Endothelial cell of umbilical vein (primary cell): ENCODE measurements at regions not wholly inside any gene's neighbourhood (a gene's known extent, or its start where the extent isn't known, plus 50 kb on each side); places are given as distances from the start of the nearest gene placed in this dataset.

Experiments
- BruUV-seq: library from RNA; stranded (reverse); fragments of 400-500 nt; replicated peaks from 2 replicates; lab custom pipeline; 2021; lab: Mats Ljungman, UMichigan
- CTCF ChIA-PET: fragments of 300-600, 350-600 bp; sonication (Branson Sonifier 250); formaldehyde crosslinking; loops from one replicate; lab custom pipeline; 2021; ENCODE audit warnings: antibody characterized with exemption, inconsistent platforms; lab: Charles Lee
- POLR2A ChIA-PET: fragments of 300-600, 350-600 bp; sonication (Branson Sonifier 250); formaldehyde crosslinking; loops from one replicate; lab custom pipeline; 2021; ENCODE audit warnings: antibody characterized with exemption, inconsistent platforms; lab: Charles Lee
- DNase-seq: peaks from one replicate; pipeline ENCODE4 v3.0.0-alpha.2; 2011; ENCODE audit warnings: low read depth, low spot score
- FAIRE-seq: peaks from 2 replicates; lab custom pipeline; 2011; peaks lifted over from hg19 to GRCh38; lab: Jason Lieb, UNC
- H2AFZ ChIP-seq: 2 replicates; pipeline ENCODE4 v1.6.0; 2012; ENCODE audit warnings: low read depth, low read length, control low read depth, inconsistent platforms
- H3K27ac ChIP-seq: 2 replicates; pipeline ENCODE4 v1.5.1; 2011; ENCODE audit warnings: low read depth, mild to moderate bottlenecking, control low read depth, low read length, moderate library complexity; ENCODE audit not compliant: insufficient read depth
- H3K27me3 ChIP-seq, 2 experiments: 2 replicates each; pipeline versions ENCODE4 v1.6.0 to v1.6.1; 2011; ENCODE audit warnings: low read length in 2 of 2, mixed read lengths in 1 of 2; ENCODE audit not compliant: control insufficient read depth in 2 of 2, insufficient read depth in 2 of 2
- H3K36me3 ChIP-seq, 2 experiments: 2 replicates in 1 of 2; 3 replicates in 1 of 2; pipeline ENCODE4 v1.5.1; 2011; ENCODE audit warnings: low read length in 2 of 2, mild to moderate bottlenecking in 1 of 2, moderate library complexity in 1 of 2; ENCODE audit not compliant: control insufficient read depth in 2 of 2, insufficient read depth in 2 of 2; ENCODE audit errors: extremely low read depth in 1 of 2
- H3K4me1 ChIP-seq: 3 replicates; pipeline ENCODE4 v1.5.1; 2011; ENCODE audit warnings: mild to moderate bottlenecking, low read length; ENCODE audit not compliant: control insufficient read depth, insufficient read depth; ENCODE audit errors: extremely low read depth
- H3K4me2 ChIP-seq: 2 replicates; pipeline ENCODE4 v1.6.1; 2011; ENCODE audit warnings: low read length, control low read depth, mixed read lengths; ENCODE audit not compliant: insufficient read depth
- H3K4me3 ChIP-seq, 3 experiments: fragments of 200-600 bp in 1 of 3; sonication (generic), shearing (Covaris generic) in 1 of 3; replicated peaks in 1 of 3; 2 replicates each; pipeline ENCODE4 v1.5.1; 2011 to 2016; ENCODE audit warnings: control low read depth in 3 of 3, low read length in 3 of 3, mild to moderate bottlenecking in 2 of 3, inconsistent platforms in 1 of 3, low read depth in 1 of 3, moderate library complexity in 1 of 3; ENCODE audit not compliant: insufficient read depth in 1 of 3
- H3K79me2 ChIP-seq: 2 replicates; pipeline ENCODE4 v1.6.0; 2012; ENCODE audit warnings: low read length, inconsistent platforms; ENCODE audit not compliant: control insufficient read depth, insufficient read depth
- H3K9ac ChIP-seq: replicated peaks from 2 replicates; pipeline ENCODE3; 2011; ENCODE audit warnings: low read length, control low read depth; ENCODE audit not compliant: insufficient read depth; ENCODE audit errors: extremely low read depth
- H3K9me1 ChIP-seq: replicated peaks from 3 replicates; pipeline ENCODE4 v1.6.0; 2011; ENCODE audit warnings: mild to moderate bottlenecking, low read length; ENCODE audit not compliant: control insufficient read depth, insufficient read depth; ENCODE audit errors: extremely low read depth
- H3K9me3 ChIP-seq: replicated peaks from 2 replicates; pipeline ENCODE4 v1.5.1; 2012; ENCODE audit warnings: low read length, inconsistent platforms; ENCODE audit not compliant: control insufficient read depth, insufficient read depth
- H4K20me1 ChIP-seq: replicated peaks from 2 replicates; pipeline ENCODE3; 2011; ENCODE audit warnings: mild to moderate bottlenecking, low read length; ENCODE audit not compliant: control insufficient read depth, insufficient read depth; ENCODE audit errors: extremely low read depth
- EZH2 ChIP-seq: IDR thresholded peaks from 2 replicates; pipeline ENCODE4 v1.6.1; 2012; ENCODE audit warnings: borderline replicate concordance, low read depth, mild to moderate bottlenecking, moderate library complexity, low read length, inconsistent platforms; ENCODE audit not compliant: severe bottlenecking
- FOS ChIP-seq: IDR thresholded peaks from 2 replicates; pipeline ENCODE4 v1.6.1; 2011; ENCODE audit warnings: mild to moderate bottlenecking, low read length, moderate library complexity, borderline replicate concordance; ENCODE audit not compliant: insufficient read depth
- GATA2 ChIP-seq: IDR thresholded peaks from 2 replicates; pipeline ENCODE4 v1.7.0; 2011; ENCODE audit warnings: low read depth, mild to moderate bottlenecking, moderate library complexity, mixed read lengths, low read length; ENCODE audit not compliant: insufficient read length, insufficient read depth
- JUN ChIP-seq: IDR thresholded peaks from 2 replicates; pipeline ENCODE4 v1.6.1; 2011; ENCODE audit warnings: borderline replicate concordance, low read depth; ENCODE audit not compliant: insufficient read length, insufficient read depth
- MYC ChIP-seq: IDR thresholded peaks from one replicate; pipeline ENCODE4 v1.6.1; 2011; ENCODE audit warnings: mild to moderate bottlenecking, low read depth, low read length
- POLR2A ChIP-seq: IDR thresholded peaks from 2 replicates; pipeline ENCODE4 v1.6.1; 2012; ENCODE audit warnings: low read depth, mild to moderate bottlenecking, control low read depth, low read length
- POLR2AphosphoS5 ChIP-seq: IDR thresholded peaks from 2 replicates; pipeline ENCODE4 v1.6.1; 2012; ENCODE audit warnings: low read depth, mild to moderate bottlenecking, control low read depth, low read length, moderate library complexity; ENCODE audit not compliant: insufficient read depth
- dilution Hi-C: fragments of 300-500 bp; cut with MboI; formaldehyde crosslinking; loops from one replicate; pipeline ENCODE4 v1.15.0; 2019; ENCODE audit warnings: low sequenced_read_pairs; ENCODE audit not compliant: extremely low pct_ligation_motif_present
- intact Hi-C: fragments of 100-400 bp; cut with micrococcal nuclease; formaldehyde crosslinking; loops from one replicate; pipeline ENCODE4 v1.10.0; 2022
- TF ChIP-seq, protein P1 (sequence below): IDR thresholded peaks from 2 replicates; pipeline ENCODE4 v1.6.1; 2011; ENCODE audit not compliant: insufficient read depth, insufficient read length
- TF ChIP-seq, protein P2 (sequence below), 2 donors: IDR thresholded peaks; 1 replicate in 1 of 2; 2 replicates in 1 of 2; pipeline ENCODE4 v1.5.1; 2011; ENCODE audit warnings: low read length in 2 of 2, mild to moderate bottlenecking in 2 of 2, moderate library complexity in 2 of 2, control low read depth in 1 of 2, inconsistent platforms in 1 of 2, low read depth in 1 of 2; ENCODE audit not compliant: insufficient read depth in 1 of 2; ENCODE audit errors: extremely low read depth in 1 of 2

DNA sequence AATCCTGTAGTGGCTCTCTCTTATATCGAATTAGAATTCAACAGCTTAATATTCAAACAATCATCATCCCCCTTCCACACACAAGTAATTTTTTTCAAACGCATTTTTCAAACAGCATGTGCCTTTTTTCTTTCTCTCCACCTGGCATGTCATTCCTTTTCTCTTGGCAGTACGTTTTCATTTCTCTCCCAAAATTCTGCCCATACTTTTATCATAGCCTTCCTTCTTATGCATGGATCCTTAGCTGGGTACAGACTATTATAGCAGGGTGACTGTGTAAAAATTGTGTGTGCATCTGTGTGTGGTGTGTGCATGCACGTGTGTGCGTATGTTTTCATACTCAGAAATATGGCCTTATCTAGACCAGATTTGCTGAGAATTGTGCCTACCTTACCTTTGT, 184.3 kb downstream of the ZC3H11B start:
- dilution Hi-C loops, result no loop called here
- Histone ChIP-seq H3K4me3 (no peak overlapping the region), H3K9ac (no peak overlapping the region), H3K4me1 (peaks cover 7% of the 10 kb centered on the region), H2AFZ (no peak overlapping the region), H3K4me2 (no peak overlapping the region), H3K9me1 (no peaks in the 10 kb centered on the region), H3K9me3 (no peaks in the 10 kb centered on the region), H3K36me3 (no peaks in the 10 kb centered on the region), H4K20me1 (no peaks in the 10 kb centered on the region), H3K27ac (no peak overlapping the region), H3K27me3 (no peaks in the 10 kb centered on the region), H3K79me2 (no peaks in the 10 kb centered on the region)
- no TSS peak for BruUV-seq
- ChIA-PET POLR2A (no interaction called here), CTCF (interaction anchor here (1.1 to 1.9 kb wide), 2 partner anchors 11 to 1099 kb away, joined by 3 to 9 read pairs; no protein-coding TSS in a partner anchor)
- intact Hi-C loops, result no loop called here
- TF ChIP-seq EZH2, result no peak
- TF ChIP-seq, protein P1, sequence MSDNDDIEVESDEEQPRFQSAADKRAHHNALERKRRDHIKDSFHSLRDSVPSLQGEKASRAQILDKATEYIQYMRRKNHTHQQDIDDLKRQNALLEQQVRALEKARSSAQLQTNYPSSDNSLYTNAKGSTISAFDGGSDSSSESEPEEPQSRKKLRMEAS, result no peak
- no peak for TF ChIP-seq GATA2
- no peak for TF ChIP-seq FOS
- TF ChIP-seq POLR2A, result no peak
- TF ChIP-seq MYC, result no peak
- no peak for TF ChIP-seq JUN
- no peak for TF ChIP-seq POLR2AphosphoS5
- FAIRE-seq (no peak), DNase-seq (no peak)

GRCh38 chr1:219427989-219428388, 184.9 kb downstream of the ZC3H11B start:
- no peaks in the 10 kb centered on the region for H3K27me3 ChIP-seq
- H3K4me3 ChIP-seq, result no peak overlapping the region
- H3K79me2 ChIP-seq, result no peaks in the 10 kb centered on the region
- no peaks in the 10 kb centered on the region for H3K9me3 ChIP-seq
- no TSS peak for BruUV-seq
- H3K27ac ChIP-seq, result no peak overlapping the region
- ChIA-PET CTCF (interaction anchor here (1.1 to 1.9 kb wide), 3 partner anchors 11 to 1098 kb away, joined by 3 to 9 read pairs (median 3); no protein-coding TSS in a partner anchor), POLR2A (no interaction called here)
- DNase-seq, result no peak
- no peaks in the 10 kb centered on the region for H3K9me1 ChIP-seq
- dilution Hi-C loops, result no loop called here
- no peaks in the 10 kb centered on the region for H4K20me1 ChIP-seq
- H3K4me1 ChIP-seq, result peaks cover 6% of the 10 kb centered on the region
- no peak overlapping the region for H2AFZ ChIP-seq
- H3K9ac ChIP-seq, result no peak overlapping the region
- no peaks in the 10 kb centered on the region for H3K36me3 ChIP-seq
- FAIRE-seq, result no peak
- TF ChIP-seq, protein P1, result no peak
- TF ChIP-seq JUN, result no peak
- TF ChIP-seq, protein P2, sequence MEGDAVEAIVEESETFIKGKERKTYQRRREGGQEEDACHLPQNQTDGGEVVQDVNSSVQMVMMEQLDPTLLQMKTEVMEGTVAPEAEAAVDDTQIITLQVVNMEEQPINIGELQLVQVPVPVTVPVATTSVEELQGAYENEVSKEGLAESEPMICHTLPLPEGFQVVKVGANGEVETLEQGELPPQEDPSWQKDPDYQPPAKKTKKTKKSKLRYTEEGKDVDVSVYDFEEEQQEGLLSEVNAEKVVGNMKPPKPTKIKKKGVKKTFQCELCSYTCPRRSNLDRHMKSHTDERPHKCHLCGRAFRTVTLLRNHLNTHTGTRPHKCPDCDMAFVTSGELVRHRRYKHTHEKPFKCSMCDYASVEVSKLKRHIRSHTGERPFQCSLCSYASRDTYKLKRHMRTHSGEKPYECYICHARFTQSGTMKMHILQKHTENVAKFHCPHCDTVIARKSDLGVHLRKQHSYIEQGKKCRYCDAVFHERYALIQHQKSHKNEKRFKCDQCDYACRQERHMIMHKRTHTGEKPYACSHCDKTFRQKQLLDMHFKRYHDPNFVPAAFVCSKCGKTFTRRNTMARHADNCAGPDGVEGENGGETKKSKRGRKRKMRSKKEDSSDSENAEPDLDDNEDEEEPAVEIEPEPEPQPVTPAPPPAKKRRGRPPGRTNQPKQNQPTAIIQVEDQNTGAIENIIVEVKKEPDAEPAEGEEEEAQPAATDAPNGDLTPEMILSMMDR (IDR thresholded peaks at IDR 0.05; ENCODE audit: extremely low read depth in 1 of 2, insufficient read depth in 1 of 2, low read depth in 1 of 2, low read length in 2 of 2), result no peak
- TF ChIP-seq POLR2A, result no peak
- TF ChIP-seq MYC, result no peak
- no peak for TF ChIP-seq POLR2AphosphoS5
- no peak for TF ChIP-seq EZH2
- TF ChIP-seq FOS, result no peak
- TF ChIP-seq GATA2, result no peak
- H3K4me2 ChIP-seq, result no peak overlapping the region
- intact Hi-C loops, result no loop called here
